IMR-90 (cell line): ENCODE measurements at regions not wholly inside any gene's neighbourhood (a gene's known extent, or its start where the extent isn't known, plus 50 kb on each side); places are given as distances from the start of the nearest gene placed in this dataset.

ENCODE experiments used
- ATAC-seq: fragments of 200-7000 bp; cut with Tn5 transposase; 2 replicates; pipeline ENCODE4 v1.9.1; 2020; ENCODE audit warnings: low read depth, mild to moderate bottlenecking, moderate library complexity
- BruUV-seq: library from RNA; stranded (reverse); fragments of 400-500 nt; replicated peaks from 2 replicates; lab custom pipeline; 2021; lab: Mats Ljungman, UMichigan
- CTCF ChIA-PET: fragments of 300-600 bp; formaldehyde crosslinking; extraction: SDS; loops from one replicate; lab custom pipeline; 2021; ENCODE audit warnings: antibody characterized with exemption; lab: Yijun Ruan, JAX
- POLR2A ChIA-PET: fragments of 300-600 bp; sonication (Branson Sonifier 250); formaldehyde crosslinking; loops from one replicate; lab custom pipeline; 2022; ENCODE audit warnings: antibody characterized with exemption; ENCODE audit not compliant: unreplicated experiment; lab: Charles Lee
- DNase-seq: peaks from one replicate; pipeline ENCODE4 v3.0.0; 2013
- H2AFZ ChIP-seq: replicated peaks from 2 replicates; pipeline ENCODE3; 2013; ENCODE audit warnings: low read length, mild to moderate bottlenecking; ENCODE audit not compliant: poor library complexity
- H2AK5ac ChIP-seq: 2 replicates; pipeline ENCODE4 v1.6.1; 2013; ENCODE audit warnings: low read depth, low read length, inconsistent platforms
- H2AK9ac ChIP-seq: replicated peaks from 2 replicates; pipeline ENCODE3; 2013; ENCODE audit warnings: mild to moderate bottlenecking, low read depth, low read length, moderate library complexity; ENCODE audit not compliant: poor library complexity
- H2BK120ac ChIP-seq: 2 replicates; pipeline ENCODE4 v1.6.1; 2013; ENCODE audit warnings: low read depth, low read length, inconsistent platforms
- H2BK15ac ChIP-seq: 3 replicates; pipeline ENCODE4 v1.6.1; 2013; ENCODE audit warnings: low read depth, low read length, inconsistent platforms
- H2BK20ac ChIP-seq: 2 replicates; pipeline ENCODE4 v1.6.1; 2013; ENCODE audit warnings: low read depth, mild to moderate bottlenecking, inconsistent platforms, low read length, moderate library complexity
- H2BK5ac ChIP-seq: 2 replicates; pipeline ENCODE4 v1.6.1; 2013; ENCODE audit warnings: mild to moderate bottlenecking, low read depth, low read length, inconsistent platforms; ENCODE audit not compliant: poor library complexity, severe bottlenecking
- H3K14ac ChIP-seq: replicated peaks from 2 replicates; pipeline ENCODE4 v1.6.1; 2013; ENCODE audit warnings: low read depth, low read length, inconsistent platforms
- H3K18ac ChIP-seq: 2 replicates; pipeline ENCODE4 v1.6.1; 2013; ENCODE audit warnings: low read depth, low read length, control low read depth
- H3K23ac ChIP-seq: 2 replicates; pipeline ENCODE4 v1.6.1; 2013; ENCODE audit warnings: low read depth, low read length, inconsistent platforms
- H3K27ac ChIP-seq: 2 replicates; pipeline ENCODE4 v1.5.1; 2013; ENCODE audit warnings: mild to moderate bottlenecking, control low read depth, low read length; ENCODE audit not compliant: insufficient read depth
- H3K27me3 ChIP-seq: 2 replicates; pipeline ENCODE4 v1.6.1; 2013; ENCODE audit warnings: low read length; ENCODE audit not compliant: control insufficient read depth, insufficient read depth
- H3K36me3 ChIP-seq: 2 replicates; pipeline ENCODE4 v1.6.1; 2013; ENCODE audit warnings: low read length, mixed read lengths; ENCODE audit not compliant: control insufficient read depth, insufficient read depth
- H3K4ac ChIP-seq: 2 replicates; pipeline ENCODE4 v1.6.1; 2013; ENCODE audit warnings: low read depth, low read length, inconsistent platforms
- H3K4me1 ChIP-seq: 2 replicates; pipeline ENCODE4 v1.6.1; 2013; ENCODE audit warnings: low read length, mixed read lengths; ENCODE audit not compliant: control insufficient read depth, insufficient read depth
- H3K4me2 ChIP-seq: 2 replicates; pipeline ENCODE4 v1.6.1; 2013; ENCODE audit warnings: low read depth, mild to moderate bottlenecking, control low read depth, low read length, moderate library complexity
- H3K4me3 ChIP-seq: 2 replicates; pipeline ENCODE4 v1.5.1; 2013; ENCODE audit warnings: low read depth, mild to moderate bottlenecking, control low read depth, low read length, moderate library complexity; ENCODE audit not compliant: insufficient read depth
- H3K56ac ChIP-seq: 2 replicates; pipeline ENCODE4 v1.6.1; 2013; ENCODE audit warnings: low read length, inconsistent platforms; ENCODE audit not compliant: insufficient read depth; ENCODE audit errors: extremely low read depth
- H3K79me1 ChIP-seq, 2 experiments: 2 replicates each; pipeline ENCODE4 v1.6.1; 2013; ENCODE audit warnings: low read length in 2 of 2, inconsistent platforms in 1 of 2, low read depth in 1 of 2
- H3K9ac ChIP-seq: 2 replicates; pipeline ENCODE4 v1.6.1; 2013; ENCODE audit warnings: low read depth, low read length, control low read depth
- H3K9me1 ChIP-seq: 2 replicates; pipeline ENCODE4 v1.6.1; 2013; ENCODE audit warnings: low read length, inconsistent platforms; ENCODE audit not compliant: insufficient read depth
- H3K9me3 ChIP-seq: 2 replicates; pipeline ENCODE4 v1.6.1; 2013; ENCODE audit warnings: low read length; ENCODE audit not compliant: control insufficient read depth, insufficient read depth
- H4K20me1 ChIP-seq: 2 replicates; pipeline ENCODE4 v1.6.1; 2013; ENCODE audit warnings: low read length, inconsistent platforms; ENCODE audit not compliant: insufficient read depth
- H4K5ac ChIP-seq: 2 replicates; pipeline ENCODE4 v1.6.1; 2013; ENCODE audit warnings: mild to moderate bottlenecking, low read depth, low read length, control low read depth
- H4K8ac ChIP-seq, 2 experiments: 2 replicates each; pipeline ENCODE4 v1.6.1; 2013; ENCODE audit warnings: low read depth in 2 of 2, low read length in 2 of 2, control low read depth in 1 of 2, inconsistent platforms in 1 of 2
- H4K91ac ChIP-seq: 2 replicates; pipeline ENCODE4 v1.6.1; 2013; ENCODE audit warnings: low read depth, low read length, inconsistent platforms; ENCODE audit not compliant: insufficient read depth
- BHLHE40 ChIP-seq: fragments of 150-350 bp; IDR thresholded peaks from 2 replicates; pipeline ENCODE4 v1.6.1; 2016; ENCODE audit warnings: mild to moderate bottlenecking, low read depth, low read length
- CEBPB ChIP-seq: IDR thresholded peaks from 2 replicates; pipeline ENCODE4 v1.6.1; 2012; ENCODE audit warnings: low read depth, low read length, improper control_type of control experiment
- CHD1 ChIP-seq: IDR thresholded peaks from 2 replicates; pipeline ENCODE4 v1.6.1; 2012; ENCODE audit warnings: low read depth, low read length, improper control_type of control experiment
- CTCF ChIP-seq: conservative IDR thresholded peaks from 2 replicates; pipeline ENCODE4 v1.5.1; 2012; ENCODE audit warnings: mild to moderate bottlenecking, low read depth, low read length, improper control_type of control experiment
- ELK1 ChIP-seq: fragments of 150-350 bp; IDR thresholded peaks from 2 replicates; pipeline ENCODE4 v1.6.1; 2016; ENCODE audit warnings: low read depth, mild to moderate bottlenecking, low read length, moderate library complexity, borderline replicate concordance
- FOS ChIP-seq: fragments of 150-350 bp; IDR thresholded peaks from 2 replicates; pipeline ENCODE4 v1.6.1; 2016; ENCODE audit warnings: low read depth, low read length
- MAFK ChIP-seq: IDR thresholded peaks from 2 replicates; pipeline ENCODE4 v1.6.1; 2012; ENCODE audit warnings: low read depth, low read length, improper control_type of control experiment
- MAZ ChIP-seq: IDR thresholded peaks from 2 replicates; pipeline ENCODE4 v1.6.1; 2012; ENCODE audit warnings: low read depth, mild to moderate bottlenecking, low read length, improper control_type of control experiment, moderate library complexity, borderline replicate concordance
- MXI1 ChIP-seq: IDR thresholded peaks from 2 replicates; pipeline ENCODE4 v1.6.1; 2012; ENCODE audit warnings: low read depth, mild to moderate bottlenecking, low read length, moderate library complexity, borderline replicate concordance
- NFE2L2 ChIP-seq: fragments of 150-350 bp; IDR thresholded peaks from 2 replicates; pipeline ENCODE4 v1.6.1; 2016; ENCODE audit warnings: low read depth, mild to moderate bottlenecking, low read length
- POLR2A ChIP-seq: IDR thresholded peaks from 2 replicates; pipeline ENCODE4 v1.6.1; 2012; ENCODE audit warnings: mild to moderate bottlenecking, low read depth, low read length
- RAD21 ChIP-seq: IDR thresholded peaks from 2 replicates; pipeline ENCODE4 v1.6.1; 2012; ENCODE audit warnings: low read length, improper control_type of control experiment
- RCOR1 ChIP-seq: IDR thresholded peaks from 2 replicates; pipeline ENCODE4 v1.6.1; 2012; ENCODE audit warnings: mild to moderate bottlenecking, low read length, improper control_type of control experiment; ENCODE audit not compliant: insufficient replicate concordance
- RFX5 ChIP-seq: IDR thresholded peaks from 2 replicates; pipeline ENCODE4 v1.8.0; 2012; ENCODE audit warnings: low read depth, mild to moderate bottlenecking, low read length, moderate library complexity
- SMC3 ChIP-seq: fragments of 150-350 bp; IDR thresholded peaks from 2 replicates; pipeline ENCODE4 v1.6.1; 2016; ENCODE audit warnings: low read depth, mild to moderate bottlenecking, antibody characterized with exemption, low read length, moderate library complexity
- USF2 ChIP-seq: fragments of 150-350 bp; IDR thresholded peaks from 2 replicates; pipeline ENCODE4 v1.6.1; 2017; ENCODE audit warnings: mild to moderate bottlenecking, antibody characterized with exemption, low read length, low read depth
- WGBS, 2 experiments: methylation state at CpG; one replicate each; pipeline versions ENCODE4 v1.1.5 to v1.1.7; 2013; ENCODE audit warnings: missing lambda C conversion rate in 2 of 2; ENCODE audit not compliant: insufficient read length in 1 of 2; ENCODE audit errors: extremely low coverage in 2 of 2; 5-methylcytosine and 5-hydroxymethylcytosine counted together
- dilution Hi-C: fragments of 300-500 bp; cut with HindIII; formaldehyde crosslinking; loops from one replicate; pipeline ENCODE4 v1.14.3; 2018; ENCODE audit warnings: low sequenced_read_pairs; ENCODE audit not compliant: unreplicated experiment
- in situ Hi-C: fragments of 300-500 bp; cut with MboI; formaldehyde crosslinking; loops from 3 replicates; pipeline ENCODE4 v1.14.3; 2019; ENCODE audit warnings: low sequenced_read_pairs, inconsistent platforms, mixed read lengths
- intact Hi-C: fragments of 100-400 bp; cut with micrococcal nuclease; formaldehyde crosslinking; loops from 2 replicates; pipeline ENCODE4 v1.10.0; 2022

GRCh38 chr2:193701484-193701883 lies 1506.8 kb upstream of the TMEFF2 start:
- no peak overlapping the region for H4K5ac ChIP-seq
- intact Hi-C loops: no loop called here
- no peaks in the 10 kb centered on the region for H3K27me3 ChIP-seq
- no peak overlapping the region for H4K91ac ChIP-seq
- no peak overlapping the region for H3K14ac ChIP-seq
- H3K27ac ChIP-seq: no peak overlapping the region
- no peak overlapping the region for H2BK20ac ChIP-seq
- no peak overlapping the region for H3K9ac ChIP-seq
- H4K8ac ChIP-seq: no peak overlapping the region
- no peaks in the 10 kb centered on the region for H3K4me1 ChIP-seq
- no CpG with 5 or more reads among the region's 3 CpGs for WGBS, 2 experiments
- CTCF ChIA-PET: no interaction called here
- in situ Hi-C loops: no loop called here
- no peak for ATAC-seq
- no peak overlapping the region for H3K4me2 ChIP-seq
- dilution Hi-C loops: no loop called here
- H3K4ac ChIP-seq: no peak overlapping the region
- no peak overlapping the region for H3K23ac ChIP-seq
- POLR2A ChIA-PET: no interaction called here
- no peaks in the 10 kb centered on the region for H4K20me1 ChIP-seq
- H3K79me1 ChIP-seq: no peaks in the 10 kb centered on the region
- no peaks in the 10 kb centered on the region for H3K36me3 ChIP-seq
- no peak overlapping the region for H2AK9ac ChIP-seq
- no peak overlapping the region for H2AK5ac ChIP-seq
- H3K4me3 ChIP-seq: no peak overlapping the region
- H3K9me3 ChIP-seq: peaks cover 4% of the 10 kb centered on the region; the same call in 1 of the 2 replicates
- H2BK5ac ChIP-seq: no peak overlapping the region
- H2BK120ac ChIP-seq: no peak overlapping the region
- DNase-seq: no peak
- no peak overlapping the region for H3K56ac ChIP-seq
- TF ChIP-seq CEBPB (no peak), MAFK (no peak), POLR2A (no peak), BHLHE40 (no peak), SMC3 (no peak), RAD21 (no peak), USF2 (no peak), CTCF (no peak), MAZ (no peak), FOS (no peak), MXI1 (no peak), RCOR1 (no peak), CHD1 (no peak), NFE2L2 (no peak), ELK1 (no peak), RFX5 (no peak)
- H2BK15ac ChIP-seq: no peak overlapping the region
- H3K18ac ChIP-seq: no peak overlapping the region
- H3K9me1 ChIP-seq: no peaks in the 10 kb centered on the region
- no TSS peak for BruUV-seq
- no peak overlapping the region for H2AFZ ChIP-seq
